H1 (cell line): ENCODE measurements at regions not wholly inside any gene's neighbourhood (a gene's known extent, or its start where the extent isn't known, plus 50 kb on each side); places are given as distances from the start of the nearest gene placed in this dataset.

ENCODE experiments used
- CTCF ChIA-PET: fragments of 300-600 bp; sonication (Branson Sonifier 250); formaldehyde crosslinking; loops from one replicate; lab custom pipeline; 2021; ENCODE audit not compliant: partially characterized antibody; lab: Charles Lee
- POLR2A ChIA-PET: fragments of 300-600 bp; sonication (Branson Sonifier 250); formaldehyde crosslinking; loops from one replicate; lab custom pipeline; 2021; ENCODE audit warnings: inconsistent platforms; ENCODE audit not compliant: partially characterized antibody; lab: Charles Lee
- DNase-seq, 2 experiments: peaks; one replicate each; pipeline versions ENCODE4 v3.0.0 to v3.0.0-alpha.2; 2010 to 2022; ENCODE audit warnings: low spot score in 2 of 2, low read depth in 1 of 2, mixed read lengths in 1 of 2
- FAIRE-seq: peaks from 2 replicates; lab custom pipeline; 2011; peaks lifted over from hg19 to GRCh38; lab: Jason Lieb, UNC
- H2AFZ ChIP-seq: 2 replicates; pipeline ENCODE4 v1.8.1; 2012; ENCODE audit warnings: low read length, inconsistent platforms
- H2AK5ac ChIP-seq: 2 replicates; pipeline ENCODE4 v1.6.1; 2013; ENCODE audit warnings: low read depth, low read length
- H2BK120ac ChIP-seq: replicated peaks from 2 replicates; pipeline ENCODE3; 2013; ENCODE audit warnings: low read depth, low read length, inconsistent platforms
- H2BK12ac ChIP-seq: 2 replicates; pipeline ENCODE4 v1.6.1; 2013; ENCODE audit warnings: low read depth, low read length
- H2BK15ac ChIP-seq: 2 replicates; pipeline ENCODE4 v1.6.1; 2013; ENCODE audit warnings: low read length
- H2BK20ac ChIP-seq: 2 replicates; pipeline ENCODE4 v1.6.1; 2013; ENCODE audit warnings: low read length
- H2BK5ac ChIP-seq: 2 replicates; pipeline ENCODE4 v1.6.1; 2013; ENCODE audit warnings: low read depth, low read length
- H3K14ac ChIP-seq: 2 replicates; pipeline ENCODE4 v1.6.1; 2013; ENCODE audit warnings: inconsistent platforms; ENCODE audit not compliant: insufficient read length
- H3K18ac ChIP-seq: 2 replicates; pipeline ENCODE4 v1.6.1; 2013; ENCODE audit warnings: low read length; ENCODE audit errors: extremely low read depth
- H3K23ac ChIP-seq: 2 replicates; pipeline ENCODE4 v1.6.1; 2013; ENCODE audit warnings: inconsistent platforms; ENCODE audit not compliant: insufficient read length
- H3K23me2 ChIP-seq: 2 replicates; pipeline ENCODE4 v1.6.1; 2013; ENCODE audit warnings: low read depth, low read length
- H3K27ac ChIP-seq: 2 replicates; pipeline ENCODE4 v1.6.1; 2011; ENCODE audit warnings: low read depth, low read length, inconsistent platforms
- H3K27me3 ChIP-seq, 4 experiments: replicated peaks in 1 of 4; 1 replicate in 1 of 4; 2 replicates in 3 of 4; pipeline versions ENCODE4 v1.6.1 to v1.8.1; 2011 to 2013; ENCODE audit warnings: low read length in 3 of 4, mild to moderate bottlenecking in 3 of 4, inconsistent platforms in 2 of 4, mixed read lengths in 2 of 4, moderate library complexity in 1 of 4; ENCODE audit not compliant: control insufficient read depth in 3 of 4, insufficient read depth in 3 of 4; ENCODE audit errors: extremely low read depth in 1 of 4
- H3K36me3 ChIP-seq, 4 experiments: 2 replicates each; pipeline versions ENCODE4 v1.6.1 to v1.8.1; 2011 to 2013; ENCODE audit warnings: mild to moderate bottlenecking in 4 of 4, low read length in 3 of 4, moderate library complexity in 2 of 4, control low read depth in 1 of 4, inconsistent platforms in 1 of 4; ENCODE audit not compliant: insufficient read depth in 4 of 4, control insufficient read depth in 2 of 4
- H3K4ac ChIP-seq: replicated peaks from 2 replicates; pipeline ENCODE3; 2013; ENCODE audit warnings: low read length, low read depth, mixed read lengths, inconsistent platforms; ENCODE audit not compliant: insufficient read length
- H3K4me1 ChIP-seq, 4 experiments: replicated peaks in 1 of 4; 1 replicate in 1 of 4; 2 replicates in 3 of 4; pipeline versions ENCODE4 v1.6.1 to v1.8.1; 2011 to 2013; ENCODE audit warnings: low read length in 3 of 4, inconsistent platforms in 2 of 4, mixed read lengths in 1 of 4; ENCODE audit not compliant: insufficient read depth in 4 of 4, control insufficient read depth in 3 of 4
- H3K4me2 ChIP-seq, 2 experiments: 2 replicates each; pipeline versions ENCODE4 v1.6.1 to v1.8.1; 2011 to 2013; ENCODE audit warnings: low read depth in 2 of 2, low read length in 2 of 2, control low read depth in 1 of 2, inconsistent platforms in 1 of 2, mild to moderate bottlenecking in 1 of 2; ENCODE audit not compliant: insufficient read depth in 1 of 2
- H3K4me3 ChIP-seq, 4 experiments: fragments of 200-600, 300-600 bp in 1 of 4; sonication (generic), shearing (Covaris generic), sonication (Bioruptor Twin) in 1 of 4; 2 replicates each; pipeline versions ENCODE4 v1.5.1 to v1.8.1; 2011 to 2016; ENCODE audit warnings: low read length in 4 of 4, low read depth in 3 of 4, control low read depth in 2 of 4, inconsistent platforms in 2 of 4, mild to moderate bottlenecking in 2 of 4, mixed read lengths in 1 of 4, moderate library complexity in 1 of 4; ENCODE audit not compliant: insufficient read depth in 2 of 4; ENCODE audit errors: extremely low read depth in 1 of 4
- H3K56ac ChIP-seq: replicated peaks from 2 replicates; pipeline ENCODE3; 2013; ENCODE audit warnings: low read depth, mild to moderate bottlenecking, mixed read lengths, low read length, inconsistent platforms; ENCODE audit not compliant: insufficient read length
- H3K79me1 ChIP-seq: 2 replicates; pipeline ENCODE4 v1.6.1; 2013; ENCODE audit warnings: low read depth, low read length, control low read depth
- H3K79me2 ChIP-seq, 2 experiments: 2 replicates each; pipeline versions ENCODE4 v1.6.1 to v1.8.1; 2012 to 2013; ENCODE audit warnings: low read length in 2 of 2, mild to moderate bottlenecking in 2 of 2, inconsistent platforms in 1 of 2; ENCODE audit not compliant: insufficient read depth in 2 of 2, control insufficient read depth in 1 of 2
- H3K9ac ChIP-seq, 4 experiments: replicated peaks in 1 of 4; 1 replicate in 1 of 4; 2 replicates in 3 of 4; pipeline versions ENCODE4 v1.6.1 to v1.8.1; 2011 to 2013; ENCODE audit warnings: low read depth in 3 of 4, low read length in 3 of 4, control low read depth in 2 of 4, mild to moderate bottlenecking in 2 of 4, moderate library complexity in 2 of 4, inconsistent platforms in 1 of 4; ENCODE audit errors: extremely low read depth in 1 of 4
- H3K9me3 ChIP-seq, 2 experiments: 2 replicates each; pipeline versions ENCODE4 v1.6.1 to v1.8.1; 2012 to 2013; ENCODE audit warnings: mild to moderate bottlenecking in 2 of 2, moderate library complexity in 2 of 2, control low read depth in 1 of 2, inconsistent platforms in 1 of 2, low read depth in 1 of 2, low read length in 1 of 2, mixed read lengths in 1 of 2; ENCODE audit not compliant: insufficient read depth in 2 of 2
- H4K20me1 ChIP-seq, 2 experiments: replicated peaks in 1 of 2; 2 replicates each; pipeline versions ENCODE3 to v1.8.1; 2011 to 2013; ENCODE audit warnings: inconsistent platforms in 2 of 2, low read length in 2 of 2, mild to moderate bottlenecking in 1 of 2; ENCODE audit not compliant: insufficient read depth in 2 of 2, control insufficient read depth in 1 of 2
- H4K5ac ChIP-seq: 2 replicates; pipeline ENCODE4 v1.6.1; 2013; ENCODE audit warnings: low read length, low read depth, mixed read lengths, inconsistent platforms; ENCODE audit not compliant: insufficient read length
- H4K8ac ChIP-seq: 2 replicates; pipeline ENCODE4 v1.8.0; 2013; ENCODE audit warnings: mild to moderate bottlenecking, moderate library complexity, low read length, inconsistent platforms; ENCODE audit not compliant: insufficient read depth; ENCODE audit errors: extremely low read depth
- H4K91ac ChIP-seq: replicated peaks from 2 replicates; pipeline ENCODE3; 2013; ENCODE audit warnings: low read length, mixed read lengths, inconsistent platforms; ENCODE audit not compliant: insufficient read length
- BACH1 ChIP-seq: IDR thresholded peaks from 2 replicates; pipeline ENCODE4 v1.6.1; 2012; ENCODE audit warnings: low read length, improper control_type of control experiment
- BCL11A ChIP-seq, 2 experiments: IDR thresholded peaks; one replicate each; pipeline ENCODE4 v1.6.1; 2011; ENCODE audit warnings: low read depth in 2 of 2, low read length in 2 of 2, mild to moderate bottlenecking in 2 of 2
- GABPA ChIP-seq: IDR thresholded peaks from 2 replicates; pipeline ENCODE4 v1.6.1; 2011; ENCODE audit warnings: mild to moderate bottlenecking, low read length, moderate library complexity, borderline replicate concordance; ENCODE audit not compliant: insufficient read depth
- HDAC6 ChIP-seq: IDR thresholded peaks from one replicate; pipeline ENCODE4 v1.7.1; 2012; ENCODE audit warnings: low read depth, mild to moderate bottlenecking, inconsistent platforms, low read length, moderate library complexity
- POLR2A ChIP-seq, 2 experiments: IDR thresholded peaks; 1 replicate in 1 of 2; 2 replicates in 1 of 2; pipeline ENCODE4 v1.6.1; 2011; ENCODE audit warnings: low read depth in 2 of 2, low read length in 2 of 2, mild to moderate bottlenecking in 2 of 2; ENCODE audit errors: control extremely low read depth in 1 of 2
- SP2 ChIP-seq: IDR thresholded peaks from 2 replicates; pipeline ENCODE4 v1.6.1; 2012; ENCODE audit warnings: mild to moderate bottlenecking, low read length, inconsistent platforms
- WGBS, 2 experiments: shearing (Covaris generic) in 1 of 2; methylation state at CpG; one replicate each; pipeline versions ENCODE4 v1.1.6 to v1.1.7; 2013 to 2015; ENCODE audit warnings: low lambda C conversion rate in 2 of 2, mixed read lengths in 2 of 2, inconsistent platforms in 1 of 2, low coverage in 1 of 2, missing lambda C conversion rate in 1 of 2; ENCODE audit not compliant: insufficient replicate concordance in 2 of 2, insufficient coverage in 1 of 2, insufficient read length in 1 of 2; ENCODE audit errors: extremely low coverage in 1 of 2, missing lambda C conversion rate in 1 of 2; 5-methylcytosine and 5-hydroxymethylcytosine counted together
- TF ChIP-seq, protein P1 (sequence below): IDR thresholded peaks from 2 replicates; pipeline ENCODE4 v1.6.1; 2012; ENCODE audit warnings: low read length, inconsistent platforms
- TF ChIP-seq, protein P2 (sequence below): IDR thresholded peaks from 2 replicates; pipeline ENCODE4 v1.6.1; 2012; ENCODE audit warnings: inconsistent platforms
- TF ChIP-seq, protein P3 (sequence below): IDR thresholded peaks from 2 replicates; pipeline ENCODE4 v1.6.1; 2011; ENCODE audit warnings: low read length, improper control_type of control experiment
- TF ChIP-seq, protein P4 (sequence below), 3 experiments: IDR thresholded peaks; 1 replicate in 2 of 3; 2 replicates in 1 of 3; pipeline versions ENCODE4 v1.5.1 to v1.6.1; 2011; ENCODE audit warnings: low read length in 3 of 3, mild to moderate bottlenecking in 3 of 3, inconsistent platforms in 2 of 3, low read depth in 1 of 3, moderate library complexity in 1 of 3; ENCODE audit not compliant: insufficient read depth in 1 of 3; ENCODE audit errors: control extremely low read depth in 1 of 3

DNA sequence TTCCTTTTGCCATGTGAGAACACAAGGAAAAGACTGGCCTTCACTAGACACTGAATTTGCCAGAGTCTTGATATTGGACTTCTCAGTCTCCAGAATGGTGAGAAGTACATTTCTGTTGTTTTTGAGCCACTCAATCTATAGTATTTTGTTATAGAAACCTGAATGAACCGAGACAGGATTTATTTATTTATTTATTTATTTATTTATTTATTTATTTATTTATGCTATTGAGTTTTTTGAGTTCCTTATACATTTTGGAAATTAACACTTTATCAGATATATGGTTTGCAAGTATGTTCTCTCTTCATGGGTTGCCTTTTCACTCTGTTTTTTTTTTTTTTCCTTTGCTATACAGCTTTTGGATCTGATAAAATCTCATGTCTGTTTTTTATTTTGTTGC, 319.0 kb upstream of the PCDH20 start:
- no peak overlapping the region for H3K18ac ChIP-seq
- H3K4me3 ChIP-seq: no peak overlapping the region
- H3K4me1 ChIP-seq: no peaks in the 10 kb centered on the region
- H3K36me3 ChIP-seq: no peaks in the 10 kb centered on the region
- H4K5ac ChIP-seq: no peak overlapping the region
- no peak overlapping the region for H2BK12ac ChIP-seq
- H2AK5ac ChIP-seq: no peak overlapping the region
- no peak overlapping the region for H4K91ac ChIP-seq
- no peak overlapping the region for H2BK20ac ChIP-seq
- ChIA-PET CTCF (no interaction called here), POLR2A (no interaction called here)
- H2BK15ac ChIP-seq: no peak overlapping the region
- no peaks in the 10 kb centered on the region for H3K27me3 ChIP-seq
- H3K79me1 ChIP-seq: no peaks in the 10 kb centered on the region
- H2AFZ ChIP-seq: no peak overlapping the region
- no peak overlapping the region for H4K8ac ChIP-seq
- no peak overlapping the region for H3K9ac ChIP-seq
- no peak overlapping the region for H3K14ac ChIP-seq
- no peak overlapping the region for H2BK120ac ChIP-seq
- no peaks in the 10 kb centered on the region for H4K20me1 ChIP-seq
- no peak overlapping the region for H3K27ac ChIP-seq
- no peak overlapping the region for H3K4ac ChIP-seq
- no peak for DNase-seq
- H3K9me3 ChIP-seq: no peaks in the 10 kb centered on the region
- no peak for FAIRE-seq
- H2BK5ac ChIP-seq: no peak overlapping the region
- H3K23ac ChIP-seq: no peak overlapping the region
- no peaks in the 10 kb centered on the region for H3K23me2 ChIP-seq
- no peaks in the 10 kb centered on the region for H3K79me2 ChIP-seq
- no peak overlapping the region for H3K4me2 ChIP-seq
- H3K56ac ChIP-seq: no peak overlapping the region
- 93% methylated on average over 1 of the region's 1 CpG; no CpG with 5 or more reads in 1 of the 2 experiments for WGBS, 2 experiments
- TF ChIP-seq GABPA: no peak
- no peak for TF ChIP-seq BCL11A (IDR thresholded peaks at IDR 0.05; ENCODE audit: low read depth in 2 of 2, low read length in 2 of 2)
- no peak for TF ChIP-seq POLR2A (IDR thresholded peaks at IDR 0.05; ENCODE audit: control extremely low read depth in 1 of 2, low read depth in 2 of 2, low read length in 2 of 2)
- TF ChIP-seq, protein P1, sequence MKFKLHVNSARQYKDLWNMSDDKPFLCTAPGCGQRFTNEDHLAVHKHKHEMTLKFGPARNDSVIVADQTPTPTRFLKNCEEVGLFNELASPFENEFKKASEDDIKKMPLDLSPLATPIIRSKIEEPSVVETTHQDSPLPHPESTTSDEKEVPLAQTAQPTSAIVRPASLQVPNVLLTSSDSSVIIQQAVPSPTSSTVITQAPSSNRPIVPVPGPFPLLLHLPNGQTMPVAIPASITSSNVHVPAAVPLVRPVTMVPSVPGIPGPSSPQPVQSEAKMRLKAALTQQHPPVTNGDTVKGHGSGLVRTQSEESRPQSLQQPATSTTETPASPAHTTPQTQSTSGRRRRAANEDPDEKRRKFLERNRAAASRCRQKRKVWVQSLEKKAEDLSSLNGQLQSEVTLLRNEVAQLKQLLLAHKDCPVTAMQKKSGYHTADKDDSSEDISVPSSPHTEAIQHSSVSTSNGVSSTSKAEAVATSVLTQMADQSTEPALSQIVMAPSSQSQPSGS: no peak
- TF ChIP-seq, protein P2, sequence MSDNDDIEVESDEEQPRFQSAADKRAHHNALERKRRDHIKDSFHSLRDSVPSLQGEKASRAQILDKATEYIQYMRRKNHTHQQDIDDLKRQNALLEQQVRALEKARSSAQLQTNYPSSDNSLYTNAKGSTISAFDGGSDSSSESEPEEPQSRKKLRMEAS: no peak
- TF ChIP-seq, protein P3, sequence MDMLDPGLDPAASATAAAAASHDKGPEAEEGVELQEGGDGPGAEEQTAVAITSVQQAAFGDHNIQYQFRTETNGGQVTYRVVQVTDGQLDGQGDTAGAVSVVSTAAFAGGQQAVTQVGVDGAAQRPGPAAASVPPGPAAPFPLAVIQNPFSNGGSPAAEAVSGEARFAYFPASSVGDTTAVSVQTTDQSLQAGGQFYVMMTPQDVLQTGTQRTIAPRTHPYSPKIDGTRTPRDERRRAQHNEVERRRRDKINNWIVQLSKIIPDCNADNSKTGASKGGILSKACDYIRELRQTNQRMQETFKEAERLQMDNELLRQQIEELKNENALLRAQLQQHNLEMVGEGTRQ: no peak
- TF ChIP-seq, protein P4, sequence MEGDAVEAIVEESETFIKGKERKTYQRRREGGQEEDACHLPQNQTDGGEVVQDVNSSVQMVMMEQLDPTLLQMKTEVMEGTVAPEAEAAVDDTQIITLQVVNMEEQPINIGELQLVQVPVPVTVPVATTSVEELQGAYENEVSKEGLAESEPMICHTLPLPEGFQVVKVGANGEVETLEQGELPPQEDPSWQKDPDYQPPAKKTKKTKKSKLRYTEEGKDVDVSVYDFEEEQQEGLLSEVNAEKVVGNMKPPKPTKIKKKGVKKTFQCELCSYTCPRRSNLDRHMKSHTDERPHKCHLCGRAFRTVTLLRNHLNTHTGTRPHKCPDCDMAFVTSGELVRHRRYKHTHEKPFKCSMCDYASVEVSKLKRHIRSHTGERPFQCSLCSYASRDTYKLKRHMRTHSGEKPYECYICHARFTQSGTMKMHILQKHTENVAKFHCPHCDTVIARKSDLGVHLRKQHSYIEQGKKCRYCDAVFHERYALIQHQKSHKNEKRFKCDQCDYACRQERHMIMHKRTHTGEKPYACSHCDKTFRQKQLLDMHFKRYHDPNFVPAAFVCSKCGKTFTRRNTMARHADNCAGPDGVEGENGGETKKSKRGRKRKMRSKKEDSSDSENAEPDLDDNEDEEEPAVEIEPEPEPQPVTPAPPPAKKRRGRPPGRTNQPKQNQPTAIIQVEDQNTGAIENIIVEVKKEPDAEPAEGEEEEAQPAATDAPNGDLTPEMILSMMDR (IDR thresholded peaks at IDR 0.05; ENCODE audit: control extremely low read depth in 1 of 3, insufficient read depth in 1 of 3, low read depth in 1 of 3, low read length in 3 of 3): no peak
- no peak for TF ChIP-seq SP2
- no peak for TF ChIP-seq BACH1
- no peak for TF ChIP-seq HDAC6
